Esophagus squamous epithelium (tissue), 4 donors: ENCODE measurements at regions not wholly inside any gene's neighbourhood (a gene's known extent, or its start where the extent isn't known, plus 50 kb on each side); places are given as distances from the start of the nearest gene placed in this dataset.

Source experiments
- POLR2A ChIP-seq, 4 donors: fragments of 450-650 bp; IDR thresholded peaks; one replicate each; pipeline ENCODE4 v1.6.1; 2017; ENCODE audit warnings: antibody characterized with exemption in 4 of 4, mild to moderate bottlenecking in 4 of 4, moderate library complexity in 3 of 4
- TF ChIP-seq, protein P1 (sequence below), 6 experiments: fragments of 450-650 bp in 4 of 6; fragments of 200-600 bp in 2 of 6; sonication (generic) in 2 of 6; IDR thresholded peaks; one replicate each; pipeline ENCODE4 v1.5.1; 2016 to 2019; ENCODE audit warnings: antibody characterized with exemption in 6 of 6, mild to moderate bottlenecking in 4 of 6, moderate library complexity in 4 of 6

DNA sequence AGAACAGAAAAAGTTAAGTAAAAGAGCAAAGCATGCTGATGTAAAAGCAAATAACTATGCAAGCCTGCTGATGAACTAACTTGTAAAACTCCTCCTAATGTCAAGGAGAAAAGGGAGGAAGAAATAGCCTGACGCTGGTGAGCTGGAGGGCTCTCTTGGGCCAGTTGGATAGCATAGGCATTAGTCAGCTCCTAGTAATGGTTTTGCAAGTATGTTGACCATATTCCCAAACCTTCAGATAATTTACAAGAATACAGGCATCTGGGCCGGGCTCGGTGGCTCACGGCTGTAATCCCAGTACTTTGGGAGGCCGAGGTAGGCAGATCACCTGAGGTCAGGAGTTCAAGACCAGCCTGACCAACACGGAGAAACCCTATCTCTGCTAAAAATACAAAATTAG is 871.4 kb downstream of the C12orf50 start:
- TF ChIP-seq, protein P1, sequence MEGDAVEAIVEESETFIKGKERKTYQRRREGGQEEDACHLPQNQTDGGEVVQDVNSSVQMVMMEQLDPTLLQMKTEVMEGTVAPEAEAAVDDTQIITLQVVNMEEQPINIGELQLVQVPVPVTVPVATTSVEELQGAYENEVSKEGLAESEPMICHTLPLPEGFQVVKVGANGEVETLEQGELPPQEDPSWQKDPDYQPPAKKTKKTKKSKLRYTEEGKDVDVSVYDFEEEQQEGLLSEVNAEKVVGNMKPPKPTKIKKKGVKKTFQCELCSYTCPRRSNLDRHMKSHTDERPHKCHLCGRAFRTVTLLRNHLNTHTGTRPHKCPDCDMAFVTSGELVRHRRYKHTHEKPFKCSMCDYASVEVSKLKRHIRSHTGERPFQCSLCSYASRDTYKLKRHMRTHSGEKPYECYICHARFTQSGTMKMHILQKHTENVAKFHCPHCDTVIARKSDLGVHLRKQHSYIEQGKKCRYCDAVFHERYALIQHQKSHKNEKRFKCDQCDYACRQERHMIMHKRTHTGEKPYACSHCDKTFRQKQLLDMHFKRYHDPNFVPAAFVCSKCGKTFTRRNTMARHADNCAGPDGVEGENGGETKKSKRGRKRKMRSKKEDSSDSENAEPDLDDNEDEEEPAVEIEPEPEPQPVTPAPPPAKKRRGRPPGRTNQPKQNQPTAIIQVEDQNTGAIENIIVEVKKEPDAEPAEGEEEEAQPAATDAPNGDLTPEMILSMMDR (IDR thresholded peaks at IDR 0.05): no peak
- no peak for TF ChIP-seq POLR2A (IDR thresholded peaks at IDR 0.05)
